Endothelial cell of umbilical vein (primary cell): ENCODE measurements at regions not wholly inside any gene's neighbourhood (a gene's known extent, or its start where the extent isn't known, plus 50 kb on each side); places are given as distances from the start of the nearest gene placed in this dataset.

Experiments
- BruUV-seq: library from RNA; stranded (reverse); fragments of 400-500 nt; replicated peaks from 2 replicates; lab custom pipeline; 2021; lab: Mats Ljungman, UMichigan
- CTCF ChIA-PET: fragments of 300-600, 350-600 bp; sonication (Branson Sonifier 250); formaldehyde crosslinking; loops from one replicate; lab custom pipeline; 2021; ENCODE audit warnings: antibody characterized with exemption, inconsistent platforms; lab: Charles Lee
- POLR2A ChIA-PET: fragments of 300-600, 350-600 bp; sonication (Branson Sonifier 250); formaldehyde crosslinking; loops from one replicate; lab custom pipeline; 2021; ENCODE audit warnings: antibody characterized with exemption, inconsistent platforms; lab: Charles Lee
- DNase-seq: peaks from one replicate; pipeline ENCODE4 v3.0.0-alpha.2; 2011; ENCODE audit warnings: low read depth, low spot score
- FAIRE-seq: peaks from 2 replicates; lab custom pipeline; 2011; peaks lifted over from hg19 to GRCh38; lab: Jason Lieb, UNC
- H2AFZ ChIP-seq: 2 replicates; pipeline ENCODE4 v1.6.0; 2012; ENCODE audit warnings: low read depth, low read length, control low read depth, inconsistent platforms
- H3K27ac ChIP-seq: 2 replicates; pipeline ENCODE4 v1.5.1; 2011; ENCODE audit warnings: low read depth, mild to moderate bottlenecking, control low read depth, low read length, moderate library complexity; ENCODE audit not compliant: insufficient read depth
- H3K27me3 ChIP-seq, 2 experiments: 2 replicates each; pipeline versions ENCODE4 v1.6.0 to v1.6.1; 2011; ENCODE audit warnings: low read length in 2 of 2, mixed read lengths in 1 of 2; ENCODE audit not compliant: control insufficient read depth in 2 of 2, insufficient read depth in 2 of 2
- H3K36me3 ChIP-seq, 2 experiments: 2 replicates in 1 of 2; 3 replicates in 1 of 2; pipeline ENCODE4 v1.5.1; 2011; ENCODE audit warnings: low read length in 2 of 2, mild to moderate bottlenecking in 1 of 2, moderate library complexity in 1 of 2; ENCODE audit not compliant: control insufficient read depth in 2 of 2, insufficient read depth in 2 of 2; ENCODE audit errors: extremely low read depth in 1 of 2
- H3K4me1 ChIP-seq: 3 replicates; pipeline ENCODE4 v1.5.1; 2011; ENCODE audit warnings: mild to moderate bottlenecking, low read length; ENCODE audit not compliant: control insufficient read depth, insufficient read depth; ENCODE audit errors: extremely low read depth
- H3K4me2 ChIP-seq: 2 replicates; pipeline ENCODE4 v1.6.1; 2011; ENCODE audit warnings: low read length, control low read depth, mixed read lengths; ENCODE audit not compliant: insufficient read depth
- H3K4me3 ChIP-seq, 3 experiments: fragments of 200-600 bp in 1 of 3; sonication (generic), shearing (Covaris generic) in 1 of 3; replicated peaks in 1 of 3; 2 replicates each; pipeline ENCODE4 v1.5.1; 2011 to 2016; ENCODE audit warnings: control low read depth in 3 of 3, low read length in 3 of 3, mild to moderate bottlenecking in 2 of 3, inconsistent platforms in 1 of 3, low read depth in 1 of 3, moderate library complexity in 1 of 3; ENCODE audit not compliant: insufficient read depth in 1 of 3
- H3K79me2 ChIP-seq: 2 replicates; pipeline ENCODE4 v1.6.0; 2012; ENCODE audit warnings: low read length, inconsistent platforms; ENCODE audit not compliant: control insufficient read depth, insufficient read depth
- H3K9ac ChIP-seq: replicated peaks from 2 replicates; pipeline ENCODE3; 2011; ENCODE audit warnings: low read length, control low read depth; ENCODE audit not compliant: insufficient read depth; ENCODE audit errors: extremely low read depth
- H3K9me1 ChIP-seq: replicated peaks from 3 replicates; pipeline ENCODE4 v1.6.0; 2011; ENCODE audit warnings: mild to moderate bottlenecking, low read length; ENCODE audit not compliant: control insufficient read depth, insufficient read depth; ENCODE audit errors: extremely low read depth
- H3K9me3 ChIP-seq: replicated peaks from 2 replicates; pipeline ENCODE4 v1.5.1; 2012; ENCODE audit warnings: low read length, inconsistent platforms; ENCODE audit not compliant: control insufficient read depth, insufficient read depth
- H4K20me1 ChIP-seq: replicated peaks from 2 replicates; pipeline ENCODE3; 2011; ENCODE audit warnings: mild to moderate bottlenecking, low read length; ENCODE audit not compliant: control insufficient read depth, insufficient read depth; ENCODE audit errors: extremely low read depth
- FOS ChIP-seq: IDR thresholded peaks from 2 replicates; pipeline ENCODE4 v1.6.1; 2011; ENCODE audit warnings: mild to moderate bottlenecking, low read length, moderate library complexity, borderline replicate concordance; ENCODE audit not compliant: insufficient read depth
- JUN ChIP-seq: IDR thresholded peaks from 2 replicates; pipeline ENCODE4 v1.6.1; 2011; ENCODE audit warnings: borderline replicate concordance, low read depth; ENCODE audit not compliant: insufficient read length, insufficient read depth
- MYC ChIP-seq: IDR thresholded peaks from one replicate; pipeline ENCODE4 v1.6.1; 2011; ENCODE audit warnings: mild to moderate bottlenecking, low read depth, low read length
- POLR2A ChIP-seq: IDR thresholded peaks from 2 replicates; pipeline ENCODE4 v1.6.1; 2012; ENCODE audit warnings: low read depth, mild to moderate bottlenecking, control low read depth, low read length
- POLR2AphosphoS5 ChIP-seq: IDR thresholded peaks from 2 replicates; pipeline ENCODE4 v1.6.1; 2012; ENCODE audit warnings: low read depth, mild to moderate bottlenecking, control low read depth, low read length, moderate library complexity; ENCODE audit not compliant: insufficient read depth
- dilution Hi-C: fragments of 300-500 bp; cut with MboI; formaldehyde crosslinking; loops from one replicate; pipeline ENCODE4 v1.15.0; 2019; ENCODE audit warnings: low sequenced_read_pairs; ENCODE audit not compliant: extremely low pct_ligation_motif_present
- intact Hi-C: fragments of 100-400 bp; cut with micrococcal nuclease; formaldehyde crosslinking; loops from one replicate; pipeline ENCODE4 v1.10.0; 2022
- TF ChIP-seq, protein P1 (sequence below), 2 donors: IDR thresholded peaks; 1 replicate in 1 of 2; 2 replicates in 1 of 2; pipeline ENCODE4 v1.5.1; 2011; ENCODE audit warnings: low read length in 2 of 2, mild to moderate bottlenecking in 2 of 2, moderate library complexity in 2 of 2, control low read depth in 1 of 2, inconsistent platforms in 1 of 2, low read depth in 1 of 2; ENCODE audit not compliant: insufficient read depth in 1 of 2; ENCODE audit errors: extremely low read depth in 1 of 2
- TF ChIP-seq, protein P2 (sequence below): IDR thresholded peaks from 2 replicates; pipeline ENCODE4 v1.6.1; 2011; ENCODE audit not compliant: insufficient read depth, insufficient read length

DNA sequence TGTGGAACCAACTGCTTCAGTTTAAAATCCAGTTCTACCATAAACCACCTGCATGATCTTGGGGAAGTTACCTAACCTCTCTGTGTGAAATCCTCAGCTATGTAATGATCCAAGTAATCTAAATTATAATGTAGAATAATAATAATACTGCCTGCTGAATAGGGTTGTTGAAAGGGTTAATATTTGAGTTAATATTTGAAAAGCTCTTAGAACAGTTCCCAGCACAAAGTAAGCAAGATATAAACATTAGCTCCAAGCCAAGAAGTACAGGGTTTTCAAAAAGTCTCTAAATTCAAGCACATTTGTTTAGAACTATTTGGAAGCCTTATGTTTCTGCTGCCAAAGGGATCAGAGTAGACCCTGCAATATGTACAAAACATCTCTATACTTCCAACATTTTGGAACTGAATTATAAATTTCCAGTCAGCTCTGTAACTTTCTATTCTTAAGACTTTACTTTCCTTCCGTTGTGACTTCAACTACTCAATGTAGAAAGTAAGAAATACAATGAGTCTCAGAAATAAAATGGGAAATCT is 76.7 kb upstream of the FAM9C start:
- Histone ChIP-seq H3K79me2 (no peaks in the 10 kb centered on the region), H3K36me3 (no peaks in the 10 kb centered on the region), H3K27me3 (no peaks in the 10 kb centered on the region), H3K9ac (no peak overlapping the region), H3K4me2 (no peak overlapping the region), H3K9me1 (no peaks in the 10 kb centered on the region), H3K9me3 (no peaks in the 10 kb centered on the region), H2AFZ (no peak overlapping the region), H3K4me1 (peaks cover 60% of the 10 kb centered on the region), H4K20me1 (no peaks in the 10 kb centered on the region), H3K27ac (peak overlapping the region; percentile 95), H3K4me3 (no peak overlapping the region)
- intact Hi-C loops = loop anchor here (2.0 kb wide), 1 partner anchor 278 kb away; no protein-coding TSS in a partner anchor
- no peak for FAIRE-seq
- no TSS peak for BruUV-seq
- ChIA-PET CTCF (interaction anchor here (1.0 kb wide), 1 partner anchor 174 kb away, joined by 5 read pairs; no protein-coding TSS in a partner anchor), POLR2A (interaction anchor here (0.6 kb wide), 1 partner anchor 143 kb away, joined by 3 read pairs; no protein-coding TSS in a partner anchor)
- no peak for DNase-seq
- TF ChIP-seq MYC (no peak), JUN (no peak), POLR2A (no peak), POLR2AphosphoS5 (no peak), FOS (no peak)
- TF ChIP-seq, protein P1, sequence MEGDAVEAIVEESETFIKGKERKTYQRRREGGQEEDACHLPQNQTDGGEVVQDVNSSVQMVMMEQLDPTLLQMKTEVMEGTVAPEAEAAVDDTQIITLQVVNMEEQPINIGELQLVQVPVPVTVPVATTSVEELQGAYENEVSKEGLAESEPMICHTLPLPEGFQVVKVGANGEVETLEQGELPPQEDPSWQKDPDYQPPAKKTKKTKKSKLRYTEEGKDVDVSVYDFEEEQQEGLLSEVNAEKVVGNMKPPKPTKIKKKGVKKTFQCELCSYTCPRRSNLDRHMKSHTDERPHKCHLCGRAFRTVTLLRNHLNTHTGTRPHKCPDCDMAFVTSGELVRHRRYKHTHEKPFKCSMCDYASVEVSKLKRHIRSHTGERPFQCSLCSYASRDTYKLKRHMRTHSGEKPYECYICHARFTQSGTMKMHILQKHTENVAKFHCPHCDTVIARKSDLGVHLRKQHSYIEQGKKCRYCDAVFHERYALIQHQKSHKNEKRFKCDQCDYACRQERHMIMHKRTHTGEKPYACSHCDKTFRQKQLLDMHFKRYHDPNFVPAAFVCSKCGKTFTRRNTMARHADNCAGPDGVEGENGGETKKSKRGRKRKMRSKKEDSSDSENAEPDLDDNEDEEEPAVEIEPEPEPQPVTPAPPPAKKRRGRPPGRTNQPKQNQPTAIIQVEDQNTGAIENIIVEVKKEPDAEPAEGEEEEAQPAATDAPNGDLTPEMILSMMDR (IDR thresholded peaks at IDR 0.05; ENCODE audit: extremely low read depth in 1 of 2, insufficient read depth in 1 of 2, low read depth in 1 of 2, low read length in 2 of 2) = no peak
- TF ChIP-seq, protein P2, sequence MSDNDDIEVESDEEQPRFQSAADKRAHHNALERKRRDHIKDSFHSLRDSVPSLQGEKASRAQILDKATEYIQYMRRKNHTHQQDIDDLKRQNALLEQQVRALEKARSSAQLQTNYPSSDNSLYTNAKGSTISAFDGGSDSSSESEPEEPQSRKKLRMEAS = no peak
- dilution Hi-C loops = no loop called here
